Fibroblast of lung (primary cell): ENCODE measurements at regions not wholly inside any gene's neighbourhood (a gene's known extent, or its start where the extent isn't known, plus 50 kb on each side); places are given as distances from the start of the nearest gene placed in this dataset.

ENCODE experiments used
- EZH2 ChIP-seq: IDR thresholded peaks from 2 replicates; pipeline ENCODE4 v1.5.1; 2012; ENCODE audit warnings: low read length, control low read depth, mild to moderate bottlenecking; ENCODE audit errors: missing control alignments
- TF ChIP-seq, protein P1 (sequence below), 2 donors: IDR thresholded peaks in 1 of 2; conservative IDR thresholded peaks in 1 of 2; 1 replicate in 1 of 2; 2 replicates in 1 of 2; pipeline ENCODE4 v1.5.1; 2011 to 2012; ENCODE audit warnings: low read length in 2 of 2, control low read depth in 1 of 2, inconsistent platforms in 1 of 2, low read depth in 1 of 2, mild to moderate bottlenecking in 1 of 2

DNA sequence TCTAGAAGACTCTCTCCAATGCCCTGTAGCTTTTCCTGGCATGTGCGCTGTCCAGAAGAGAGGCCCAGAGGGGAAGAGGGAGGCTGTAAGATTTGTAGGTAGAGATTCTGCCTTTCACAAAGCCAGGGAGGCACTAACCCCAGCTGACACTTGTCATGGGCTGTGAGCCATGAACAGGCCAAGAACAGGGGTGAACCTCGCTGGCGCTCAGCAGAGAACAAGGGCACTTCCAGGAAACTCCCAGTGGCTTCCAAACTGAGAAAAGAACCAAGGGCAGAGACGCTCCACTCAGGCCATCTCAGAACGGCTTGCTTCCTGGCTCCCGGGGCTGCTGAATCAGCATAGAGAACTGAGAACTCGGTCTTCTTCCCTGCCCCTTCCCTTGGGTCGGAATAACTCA, 257.8 kb upstream of the ZNF32 start:
- TF ChIP-seq, protein P1, sequence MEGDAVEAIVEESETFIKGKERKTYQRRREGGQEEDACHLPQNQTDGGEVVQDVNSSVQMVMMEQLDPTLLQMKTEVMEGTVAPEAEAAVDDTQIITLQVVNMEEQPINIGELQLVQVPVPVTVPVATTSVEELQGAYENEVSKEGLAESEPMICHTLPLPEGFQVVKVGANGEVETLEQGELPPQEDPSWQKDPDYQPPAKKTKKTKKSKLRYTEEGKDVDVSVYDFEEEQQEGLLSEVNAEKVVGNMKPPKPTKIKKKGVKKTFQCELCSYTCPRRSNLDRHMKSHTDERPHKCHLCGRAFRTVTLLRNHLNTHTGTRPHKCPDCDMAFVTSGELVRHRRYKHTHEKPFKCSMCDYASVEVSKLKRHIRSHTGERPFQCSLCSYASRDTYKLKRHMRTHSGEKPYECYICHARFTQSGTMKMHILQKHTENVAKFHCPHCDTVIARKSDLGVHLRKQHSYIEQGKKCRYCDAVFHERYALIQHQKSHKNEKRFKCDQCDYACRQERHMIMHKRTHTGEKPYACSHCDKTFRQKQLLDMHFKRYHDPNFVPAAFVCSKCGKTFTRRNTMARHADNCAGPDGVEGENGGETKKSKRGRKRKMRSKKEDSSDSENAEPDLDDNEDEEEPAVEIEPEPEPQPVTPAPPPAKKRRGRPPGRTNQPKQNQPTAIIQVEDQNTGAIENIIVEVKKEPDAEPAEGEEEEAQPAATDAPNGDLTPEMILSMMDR (conservative IDR thresholded peaks at IDR 0.05 in 1 of 2, IDR thresholded peaks at IDR 0.05 in 1 of 2; ENCODE audit: low read depth in 1 of 2, low read length in 2 of 2), result no peak
- TF ChIP-seq EZH2, result no peak
